ENCODE measurements at regions not wholly inside any gene's neighbourhood (a gene's known extent, or its start where the extent isn't known, plus 50 kb on each side); places are given as distances from the start of the nearest gene placed in this dataset.

GRCh38 chr13:72255908-72256307, 388.9 kb upstream of the DACH1 start:
- TF ChIP-seq CTCF (IDR thresholded peaks at IDR 0.05) (peak; percentile 70), EZH2 (IDR thresholded peaks at IDR 0.05) (no peak), EZH2phosphoT487 (IDR thresholded peaks at IDR 0.05) (no peak)
